ENCODE measurements at regions not wholly inside any gene's neighbourhood (a gene's known extent, or its start where the extent isn't known, plus 50 kb on each side); places are given as distances from the start of the nearest gene placed in this dataset.

DNA sequence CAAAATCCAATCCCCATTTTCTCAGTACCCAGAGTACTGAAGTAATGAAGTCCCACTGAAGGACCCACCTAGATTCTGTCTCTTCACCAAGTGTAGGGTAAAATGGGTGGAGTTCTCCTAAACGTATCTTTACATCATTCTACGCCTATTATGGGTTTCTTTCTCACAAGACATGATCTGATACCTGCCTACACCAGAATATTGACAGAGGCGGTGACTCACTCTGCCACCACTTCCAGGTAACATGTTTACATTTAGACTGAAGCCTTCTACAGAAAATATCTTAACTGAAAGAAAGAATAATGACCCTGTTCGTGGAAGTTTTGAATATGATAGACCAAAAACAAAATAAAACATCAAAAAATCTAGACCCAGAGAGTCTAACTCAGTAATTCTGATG is 89.8 kb downstream of the BTG1 start:
- H3K27me3 ChIP-seq (ENCODE audit: insufficient read depth, poor library complexity, severe bottlenecking) = no peaks in the 10 kb centered on the region
- H3K27ac ChIP-seq (replicated peaks) = no peak overlapping the region
- TF ChIP-seq, protein P1, sequence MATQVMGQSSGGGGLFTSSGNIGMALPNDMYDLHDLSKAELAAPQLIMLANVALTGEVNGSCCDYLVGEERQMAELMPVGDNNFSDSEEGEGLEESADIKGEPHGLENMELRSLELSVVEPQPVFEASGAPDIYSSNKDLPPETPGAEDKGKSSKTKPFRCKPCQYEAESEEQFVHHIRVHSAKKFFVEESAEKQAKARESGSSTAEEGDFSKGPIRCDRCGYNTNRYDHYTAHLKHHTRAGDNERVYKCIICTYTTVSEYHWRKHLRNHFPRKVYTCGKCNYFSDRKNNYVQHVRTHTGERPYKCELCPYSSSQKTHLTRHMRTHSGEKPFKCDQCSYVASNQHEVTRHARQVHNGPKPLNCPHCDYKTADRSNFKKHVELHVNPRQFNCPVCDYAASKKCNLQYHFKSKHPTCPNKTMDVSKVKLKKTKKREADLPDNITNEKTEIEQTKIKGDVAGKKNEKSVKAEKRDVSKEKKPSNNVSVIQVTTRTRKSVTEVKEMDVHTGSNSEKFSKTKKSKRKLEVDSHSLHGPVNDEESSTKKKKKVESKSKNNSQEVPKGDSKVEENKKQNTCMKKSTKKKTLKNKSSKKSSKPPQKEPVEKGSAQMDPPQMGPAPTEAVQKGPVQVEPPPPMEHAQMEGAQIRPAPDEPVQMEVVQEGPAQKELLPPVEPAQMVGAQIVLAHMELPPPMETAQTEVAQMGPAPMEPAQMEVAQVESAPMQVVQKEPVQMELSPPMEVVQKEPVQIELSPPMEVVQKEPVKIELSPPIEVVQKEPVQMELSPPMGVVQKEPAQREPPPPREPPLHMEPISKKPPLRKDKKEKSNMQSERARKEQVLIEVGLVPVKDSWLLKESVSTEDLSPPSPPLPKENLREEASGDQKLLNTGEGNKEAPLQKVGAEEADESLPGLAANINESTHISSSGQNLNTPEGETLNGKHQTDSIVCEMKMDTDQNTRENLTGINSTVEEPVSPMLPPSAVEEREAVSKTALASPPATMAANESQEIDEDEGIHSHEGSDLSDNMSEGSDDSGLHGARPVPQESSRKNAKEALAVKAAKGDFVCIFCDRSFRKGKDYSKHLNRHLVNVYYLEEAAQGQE (IDR thresholded peaks at IDR 0.05; ENCODE audit: insufficient replicate concordance, low read depth) = no peak
- TF ChIP-seq SPI1 (IDR thresholded peaks at IDR 0.05; ENCODE audit: borderline replicate concordance, low read depth) (no peak), POLR2AphosphoS5 (IDR thresholded peaks at IDR 0.05; ENCODE audit: low read depth) (no peak), GABPA (IDR thresholded peaks at IDR 0.05; ENCODE audit: low read depth) (no peak)
- TF ChIP-seq, protein P2, sequence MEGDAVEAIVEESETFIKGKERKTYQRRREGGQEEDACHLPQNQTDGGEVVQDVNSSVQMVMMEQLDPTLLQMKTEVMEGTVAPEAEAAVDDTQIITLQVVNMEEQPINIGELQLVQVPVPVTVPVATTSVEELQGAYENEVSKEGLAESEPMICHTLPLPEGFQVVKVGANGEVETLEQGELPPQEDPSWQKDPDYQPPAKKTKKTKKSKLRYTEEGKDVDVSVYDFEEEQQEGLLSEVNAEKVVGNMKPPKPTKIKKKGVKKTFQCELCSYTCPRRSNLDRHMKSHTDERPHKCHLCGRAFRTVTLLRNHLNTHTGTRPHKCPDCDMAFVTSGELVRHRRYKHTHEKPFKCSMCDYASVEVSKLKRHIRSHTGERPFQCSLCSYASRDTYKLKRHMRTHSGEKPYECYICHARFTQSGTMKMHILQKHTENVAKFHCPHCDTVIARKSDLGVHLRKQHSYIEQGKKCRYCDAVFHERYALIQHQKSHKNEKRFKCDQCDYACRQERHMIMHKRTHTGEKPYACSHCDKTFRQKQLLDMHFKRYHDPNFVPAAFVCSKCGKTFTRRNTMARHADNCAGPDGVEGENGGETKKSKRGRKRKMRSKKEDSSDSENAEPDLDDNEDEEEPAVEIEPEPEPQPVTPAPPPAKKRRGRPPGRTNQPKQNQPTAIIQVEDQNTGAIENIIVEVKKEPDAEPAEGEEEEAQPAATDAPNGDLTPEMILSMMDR (IDR thresholded peaks at IDR 0.05; ENCODE audit: insufficient read depth, low read length) = no peak

DNA sequence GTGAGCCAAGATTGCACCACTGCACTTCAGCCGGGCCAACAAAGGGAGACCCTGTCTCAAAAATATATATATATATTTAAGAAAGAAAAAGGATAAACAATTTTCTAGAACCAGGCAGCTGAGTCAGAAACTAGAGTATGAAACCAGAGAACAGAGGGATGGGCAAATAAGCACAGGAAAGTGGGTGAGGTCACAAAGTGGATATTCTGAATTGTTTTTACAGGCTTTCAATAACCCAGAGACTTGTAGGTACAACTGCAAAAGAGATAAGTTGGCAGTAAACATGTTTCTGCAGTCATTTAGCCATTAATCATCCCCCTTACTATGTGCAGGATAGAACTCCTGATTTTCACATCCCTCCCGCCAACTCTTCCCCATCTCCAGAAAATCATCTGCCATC is 94.2 kb downstream of the BTG1 start:
- no peaks in the 10 kb centered on the region for H3K27me3 ChIP-seq (ENCODE audit: insufficient read depth, poor library complexity, severe bottlenecking)
- no peak overlapping the region for H3K27ac ChIP-seq (replicated peaks)
- DNase-seq (ENCODE audit: low read depth in 1 of 2, low spot score in 1 of 2) = no peak
- no peak for TF ChIP-seq GABPA (IDR thresholded peaks at IDR 0.05; ENCODE audit: low read depth)
- TF ChIP-seq, protein P2 (IDR thresholded peaks at IDR 0.05; ENCODE audit: insufficient read depth, low read length) = no peak
- TF ChIP-seq, protein P1 (IDR thresholded peaks at IDR 0.05; ENCODE audit: insufficient replicate concordance, low read depth) = no peak
- TF ChIP-seq POLR2AphosphoS5 (IDR thresholded peaks at IDR 0.05; ENCODE audit: low read depth) = no peak
- TF ChIP-seq SPI1 (IDR thresholded peaks at IDR 0.05; ENCODE audit: borderline replicate concordance, low read depth) = no peak
- no peak overlapping the region for H3K4me3 ChIP-seq (replicated peaks; ENCODE audit: insufficient read depth, low read length)

More for the DNA sequence above, 89.8 kb downstream of the BTG1 start:
- DNase-seq (ENCODE audit: low read depth in 1 of 2, low spot score in 1 of 2) = no peak
- H3K4me3 ChIP-seq (replicated peaks; ENCODE audit: insufficient read depth, low read length) = no peak overlapping the region

DNA sequence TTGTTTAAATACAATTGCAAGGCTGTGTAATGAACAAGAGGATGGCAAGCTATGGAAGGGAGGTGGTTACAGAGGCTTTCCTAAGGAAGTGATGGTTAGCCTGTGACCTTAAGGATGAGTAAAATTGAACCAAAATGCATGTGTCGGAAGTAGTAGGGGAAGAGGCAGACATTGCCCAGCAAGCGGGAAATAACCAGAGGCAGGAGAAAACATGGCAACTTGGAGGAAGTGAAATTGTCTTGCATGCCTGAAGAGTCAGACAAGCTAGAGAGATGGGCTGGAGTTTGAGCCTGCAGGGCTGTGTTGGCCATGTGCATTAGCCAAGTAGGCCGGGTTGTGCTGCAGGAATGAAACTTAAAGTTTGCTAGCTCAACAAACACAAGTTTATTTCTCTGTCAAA is 96.2 kb downstream of the BTG1 start:
- no peaks in the 10 kb centered on the region for H3K27me3 ChIP-seq (ENCODE audit: insufficient read depth, poor library complexity, severe bottlenecking)
- no peak overlapping the region for H3K27ac ChIP-seq (replicated peaks)
- no peak overlapping the region for H3K4me3 ChIP-seq (replicated peaks; ENCODE audit: insufficient read depth, low read length)
- TF ChIP-seq POLR2AphosphoS5 (IDR thresholded peaks at IDR 0.05; ENCODE audit: low read depth) (no peak), SPI1 (IDR thresholded peaks at IDR 0.05; ENCODE audit: borderline replicate concordance, low read depth) (no peak), GABPA (IDR thresholded peaks at IDR 0.05; ENCODE audit: low read depth) (no peak)
- TF ChIP-seq, protein P2 (IDR thresholded peaks at IDR 0.05; ENCODE audit: insufficient read depth, low read length) = no peak
- TF ChIP-seq, protein P1 (IDR thresholded peaks at IDR 0.05; ENCODE audit: insufficient replicate concordance, low read depth) = no peak
- DNase-seq (ENCODE audit: low read depth in 1 of 2, low spot score in 1 of 2) = no peak
